H54 (cell line): ENCODE measurements at regions not wholly inside any gene's neighbourhood (a gene's known extent, or its start where the extent isn't known, plus 50 kb on each side); places are given as distances from the start of the nearest gene placed in this dataset.

Experiments
- DNase-seq: peaks from one replicate; pipeline ENCODE4 v3.0.0; 2011; ENCODE audit warnings: low spot score, mixed read lengths; ENCODE audit not compliant: insufficient read length
- FAIRE-seq: peaks from 3 replicates; lab custom pipeline; 2011; peaks lifted over from hg19 to GRCh38; lab: Jason Lieb, UNC
- POLR2A ChIP-seq: IDR thresholded peaks from 2 replicates; pipeline ENCODE4 v1.6.1; 2011; ENCODE audit warnings: low read depth, mild to moderate bottlenecking, low read length

- no peak for FAIRE-seq
- no peak for TF ChIP-seq POLR2A
- DNase-seq = no peak
Observed at GRCh38 chr18:75799449-75800330, 372.2 kb upstream of the SMIM21 start.

- TF ChIP-seq POLR2A = no peak
- FAIRE-seq = no peak
Observed at GRCh38 chr18:75797046-75797445, 369.5 kb upstream of the SMIM21 start.

GRCh38 chr18:75790796-75791195, 363.3 kb upstream of the SMIM21 start:
- DNase-seq (no peak), FAIRE-seq (no peak)
- TF ChIP-seq POLR2A = no peak

More at GRCh38 chr18:75797046-75797445, 369.5 kb upstream of the SMIM21 start:
- DNase-seq = no peak

- FAIRE-seq = no peak
- no peak for DNase-seq
- TF ChIP-seq POLR2A = no peak
Observed at GRCh38 chr18:75790111-75790510, 362.6 kb upstream of the SMIM21 start.

GRCh38 chr18:75785834-75786233, 358.3 kb upstream of the SMIM21 start:
- no peak for TF ChIP-seq POLR2A
- FAIRE-seq (no peak), DNase-seq (no peak)

GRCh38 chr18:75785206-75785605, 357.7 kb upstream of the SMIM21 start:
- TF ChIP-seq POLR2A = no peak
- FAIRE-seq = no peak
- DNase-seq = no peak

- TF ChIP-seq POLR2A = no peak
- no peak for FAIRE-seq
- no peak for DNase-seq
Observed at GRCh38 chr18:75784390-75784789, 356.9 kb upstream of the SMIM21 start.

- no peak for TF ChIP-seq POLR2A
- FAIRE-seq (no peak), DNase-seq (no peak)
Observed at GRCh38 chr18:75783566-75784281, 356.2 kb upstream of the SMIM21 start.

- DNase-seq (no peak), FAIRE-seq (no peak)
- TF ChIP-seq POLR2A = no peak
Observed at GRCh38 chr18:75782826-75783225, 355.3 kb upstream of the SMIM21 start.

GRCh38 chr18:75782204-75782603, 354.7 kb upstream of the SMIM21 start:
- FAIRE-seq = no peak

GRCh38 chr18:75779910-75780309, 352.4 kb upstream of the SMIM21 start:
- no peak for DNase-seq
- TF ChIP-seq POLR2A = no peak
- FAIRE-seq = no peak

More at GRCh38 chr18:75782204-75782603, 354.7 kb upstream of the SMIM21 start:
- no peak for TF ChIP-seq POLR2A
- DNase-seq = no peak

GRCh38 chr18:75779450-75779849, 351.9 kb upstream of the SMIM21 start:
- no peak for DNase-seq
- no peak for TF ChIP-seq POLR2A
- no peak for FAIRE-seq

GRCh38 chr18:75777630-75778029, 350.1 kb upstream of the SMIM21 start:
- FAIRE-seq (no peak), DNase-seq (no peak)
- TF ChIP-seq POLR2A = no peak

GRCh38 chr18:75775121-75775520, 347.6 kb upstream of the SMIM21 start:
- DNase-seq = no peak

GRCh38 chr18:75773618-75774017, 346.1 kb upstream of the SMIM21 start:
- DNase-seq (no peak), FAIRE-seq (no peak)
- TF ChIP-seq POLR2A = no peak

More at GRCh38 chr18:75775121-75775520, 347.6 kb upstream of the SMIM21 start:
- FAIRE-seq = no peak
- TF ChIP-seq POLR2A = no peak
